Stimulated activated CD8-positive, alpha-beta memory T cell treated with anti-CD3 and anti-CD28 coated beads, Interleukin-12 subunit alpha, Interleukin-12 subunit beta, amount 100 ng/mL, for 24 hours (primary cell): ENCODE measurements at regions not wholly inside any gene's neighbourhood (a gene's known extent, or its start where the extent isn't known, plus 50 kb on each side); places are given as distances from the start of the nearest gene placed in this dataset.

ENCODE experiments used
- DNase-seq: peaks from one replicate; pipeline ENCODE4 v3.0.0-alpha.2; 2020; ENCODE audit errors: extremely low read depth

DNA sequence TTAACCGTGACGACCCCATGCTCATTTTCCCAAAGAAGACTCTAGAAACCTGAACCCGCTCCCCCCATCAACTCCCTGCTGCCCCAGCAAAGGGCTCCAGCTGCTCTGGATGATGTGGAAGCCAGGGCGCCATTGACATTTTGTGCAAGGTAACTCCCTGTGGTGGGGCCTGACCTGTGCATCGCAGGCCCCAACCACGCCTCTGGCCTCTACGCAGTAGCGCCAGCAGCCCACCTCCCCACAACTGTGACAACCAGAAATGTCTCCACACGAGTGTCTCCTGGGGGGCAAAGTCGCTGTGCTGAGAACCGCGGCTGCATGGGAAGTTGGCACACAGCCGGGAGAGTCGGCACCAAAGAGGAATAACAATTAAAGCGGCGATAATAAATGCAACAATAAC lies 86.9 kb upstream of the PRR5 start:
- no peak for DNase-seq

DNA sequence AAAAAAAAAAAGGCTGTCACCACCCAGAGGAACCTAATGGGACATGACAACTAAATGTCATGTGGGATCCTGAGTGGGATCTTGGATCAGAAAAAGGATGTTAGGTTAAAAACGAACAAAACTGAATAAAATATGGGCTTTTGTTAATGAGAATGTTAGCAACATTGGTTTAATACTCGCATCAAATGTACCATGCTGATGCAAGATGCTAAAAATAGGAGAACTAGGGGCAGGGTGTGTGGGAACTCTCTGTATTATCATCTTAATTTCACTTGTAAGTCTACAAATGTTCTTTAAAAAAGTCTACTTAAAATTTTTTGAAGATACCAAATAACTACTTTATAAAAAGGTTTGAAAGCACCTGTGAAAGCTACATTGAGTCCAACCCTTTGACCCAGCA lies 88.8 kb upstream of the PRR5 start:
- no peak for DNase-seq

DNA sequence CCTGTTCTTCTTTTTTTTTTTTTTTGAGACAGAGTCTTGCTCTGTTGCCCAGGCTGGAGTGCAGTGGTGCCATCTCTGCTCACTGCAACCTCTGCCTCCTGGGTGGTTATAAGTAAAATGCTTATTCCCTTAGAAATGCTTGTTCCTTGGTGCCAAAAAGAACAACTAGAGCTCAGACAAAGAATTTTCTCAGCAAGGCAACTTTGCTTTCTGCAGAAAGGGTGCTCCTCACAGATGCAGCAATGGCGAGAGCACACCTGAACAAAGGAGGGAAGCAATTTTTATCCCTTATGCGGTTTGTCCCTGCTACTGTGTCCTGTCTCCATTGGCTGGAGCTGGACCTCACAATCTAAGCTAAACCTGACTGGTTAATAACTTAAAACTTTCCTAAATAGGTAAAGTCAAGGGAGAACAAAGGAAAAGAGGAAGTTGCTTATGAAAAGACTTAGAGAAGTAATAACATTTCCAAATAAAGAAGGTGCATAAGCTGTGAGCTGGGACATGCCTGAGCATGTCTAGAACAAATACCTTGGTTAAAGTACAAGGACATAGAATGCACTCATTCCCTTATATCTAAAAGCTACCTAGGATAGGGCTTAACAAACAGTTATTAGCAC lies 90.0 kb upstream of the PRR5 start:
- DNase-seq: no peak

DNA sequence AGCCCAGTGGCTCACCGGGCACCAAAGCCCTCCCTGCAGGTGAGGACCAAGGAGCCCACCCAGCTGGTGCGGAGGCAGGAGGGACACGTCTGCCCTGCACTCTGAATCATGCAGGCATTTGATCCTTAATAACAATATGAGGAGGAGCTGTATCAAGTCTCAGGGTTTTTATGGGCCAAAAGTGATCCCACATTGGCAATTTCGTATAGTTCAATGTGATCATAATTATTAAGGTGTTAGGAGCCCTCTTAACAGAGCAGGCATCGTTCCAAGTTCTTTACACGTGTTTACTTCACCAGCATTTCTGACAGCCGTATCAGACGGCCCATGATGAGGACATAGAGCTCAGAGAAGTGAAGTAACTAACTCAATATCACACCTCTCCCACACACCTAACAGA lies 91.9 kb upstream of the PRR5 start:
- DNase-seq: no peak

DNA sequence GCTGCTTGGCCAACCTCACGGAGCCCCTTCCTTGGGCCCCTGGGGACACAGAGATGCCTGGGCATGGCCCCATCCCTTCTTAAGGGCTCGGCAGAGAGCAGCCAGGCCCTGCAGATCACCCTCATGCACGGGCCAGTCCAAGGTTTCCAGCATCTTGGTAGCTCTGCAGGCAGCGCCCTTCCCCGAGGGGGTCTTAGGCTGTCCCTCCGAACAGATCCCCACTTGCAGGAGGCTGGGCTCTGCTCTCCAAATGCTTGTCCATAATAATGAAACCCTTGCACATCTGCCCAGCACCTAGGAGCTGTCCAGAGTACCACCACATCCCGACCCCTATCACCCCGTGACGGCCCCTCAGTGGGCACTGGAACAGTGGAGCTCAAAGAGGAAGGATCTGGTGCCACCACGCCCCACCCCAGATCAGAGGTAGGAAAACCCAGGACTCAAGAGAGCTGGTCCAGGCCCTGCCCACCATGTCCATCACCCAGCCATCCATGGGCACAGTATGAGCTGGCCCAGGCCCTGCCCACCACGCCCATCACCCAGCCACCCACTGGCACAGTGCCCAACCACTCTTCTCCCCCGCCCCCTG lies 92.5 kb upstream of the PRR5 start:
- no peak for DNase-seq

DNA sequence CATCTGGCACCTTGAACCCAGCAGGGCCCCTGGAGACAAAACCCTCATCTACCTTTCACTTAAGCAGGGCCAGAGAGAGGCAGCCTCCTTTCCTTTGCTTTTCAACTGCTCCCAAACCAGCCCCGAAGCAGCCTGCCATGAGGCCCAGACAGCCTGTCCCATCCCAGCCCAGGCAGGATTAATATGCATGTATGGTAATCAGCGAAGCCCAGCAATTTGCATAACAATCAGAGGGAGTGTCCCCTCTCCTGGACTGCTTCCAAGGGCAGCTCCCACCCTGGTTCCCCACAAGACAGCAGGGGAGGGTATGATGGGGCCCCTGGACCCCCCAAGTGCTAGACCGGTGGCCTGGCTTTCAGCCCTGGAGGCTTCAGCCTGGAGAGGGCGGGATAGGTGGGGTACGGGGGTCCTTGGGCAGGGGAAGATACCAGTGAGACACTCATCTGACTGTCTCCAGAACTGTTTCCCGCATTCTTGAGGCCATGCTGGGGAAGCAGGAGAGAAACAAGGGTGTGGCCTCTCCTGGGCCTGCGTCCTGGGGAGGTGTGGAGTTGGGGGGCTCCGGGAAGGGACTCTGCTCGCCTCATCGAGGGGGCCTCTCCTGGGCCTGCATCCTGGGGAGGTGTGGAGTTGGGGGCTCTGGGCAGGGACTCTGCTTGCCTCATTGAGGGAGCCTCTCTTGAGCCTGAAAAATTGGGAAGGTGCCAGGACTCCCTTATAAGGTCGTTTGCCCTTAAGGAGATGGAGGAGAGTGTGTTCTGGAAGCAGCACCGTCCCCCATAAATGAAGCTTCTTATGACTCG lies 93.2 kb upstream of the PRR5 start:
- DNase-seq: no peak

DNA sequence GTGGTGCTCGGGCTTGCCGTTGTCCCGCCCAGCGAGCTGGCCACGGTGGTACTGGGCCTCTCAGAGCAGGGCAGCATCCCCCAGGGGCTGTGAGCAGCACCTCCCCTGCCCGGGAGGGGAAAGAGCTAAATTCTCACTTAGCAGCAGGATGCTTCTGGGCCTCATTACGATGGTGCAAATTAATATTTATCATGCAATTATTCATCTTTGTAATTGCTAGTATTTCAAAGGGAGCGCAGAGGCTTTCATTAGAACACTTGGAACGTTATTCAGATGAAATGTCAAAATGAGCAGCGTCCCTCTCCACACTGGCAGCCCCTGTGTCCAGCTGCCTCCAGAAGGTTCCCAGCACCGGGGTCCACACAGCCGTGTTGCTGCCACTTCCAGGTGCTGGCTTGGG lies 95.9 kb upstream of the PRR5 start:
- DNase-seq: no peak

DNA sequence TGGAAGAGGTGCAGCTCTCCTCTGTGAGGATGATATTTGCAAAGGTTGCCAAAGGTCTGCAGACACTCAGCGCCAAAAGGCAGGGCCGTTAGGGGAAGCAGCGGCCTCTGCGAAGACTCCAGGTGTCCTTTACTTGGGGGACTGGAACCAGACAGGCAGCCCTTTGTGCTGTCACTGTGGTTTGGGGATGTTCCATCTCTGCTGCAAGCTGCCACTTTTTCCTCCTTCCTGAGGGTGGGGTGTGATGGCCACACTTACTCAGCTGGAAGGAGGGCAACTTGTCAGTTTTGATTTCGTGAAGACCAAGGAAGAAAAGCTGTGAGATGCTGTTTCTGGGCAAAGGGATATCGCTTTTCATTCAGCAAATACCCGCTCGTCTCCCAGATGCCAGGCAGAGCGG lies 96.5 kb upstream of the PRR5 start:
- DNase-seq: no peak

DNA sequence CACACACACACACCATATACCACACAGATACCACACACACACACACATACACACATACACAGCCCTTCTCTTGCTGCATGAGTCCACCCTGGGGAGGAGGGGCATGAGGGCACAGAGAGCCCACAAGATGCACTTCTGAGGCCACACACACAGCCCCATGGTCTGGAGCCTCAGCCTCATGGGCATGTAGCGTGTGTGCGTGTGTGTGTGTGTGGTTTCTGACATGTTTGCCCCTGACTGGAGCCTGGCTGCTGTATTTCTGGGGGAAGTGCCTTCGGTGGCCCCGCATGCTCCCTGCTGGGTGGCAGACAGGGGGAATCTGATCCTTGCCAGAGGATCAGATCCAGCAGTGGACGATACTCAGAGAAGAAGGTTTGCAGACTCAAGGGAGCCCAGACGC lies 97.0 kb upstream of the PRR5 start:
- DNase-seq: no peak

DNA sequence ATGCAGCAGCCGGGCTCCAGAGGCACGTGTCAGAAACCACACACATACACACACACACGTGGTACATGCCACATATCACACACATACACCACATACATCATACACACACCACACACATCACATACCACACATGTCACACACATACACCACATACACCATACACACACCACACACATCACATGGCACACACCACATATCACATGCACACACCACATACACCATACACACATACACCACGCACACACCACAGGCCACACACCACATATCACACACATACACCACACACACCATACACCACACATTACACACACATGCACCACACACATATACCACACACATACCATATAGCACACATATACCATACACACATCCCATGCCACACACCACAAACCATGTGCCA lies 97.5 kb upstream of the PRR5 start:
- no peak for DNase-seq

DNA sequence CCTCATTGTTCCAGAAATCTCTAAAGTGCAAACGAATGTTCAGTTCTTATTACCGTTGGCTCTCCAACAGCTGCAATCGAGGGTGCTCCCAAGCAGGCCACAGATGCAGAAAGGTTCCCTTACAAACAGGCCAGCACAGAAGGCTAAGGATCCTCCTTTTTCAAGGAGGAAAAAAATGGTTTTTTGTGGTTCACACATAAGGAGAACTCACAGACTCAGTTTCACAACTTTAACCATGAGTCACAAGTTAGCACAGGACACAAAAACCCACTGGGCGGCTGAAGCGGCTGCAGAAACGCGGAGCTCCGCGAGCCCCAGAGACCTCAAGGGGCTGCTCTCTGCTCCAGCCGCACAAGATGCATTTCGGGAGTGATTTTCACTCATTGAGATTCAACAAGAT lies 98.2 kb upstream of the PRR5 start:
- DNase-seq: no peak

DNA sequence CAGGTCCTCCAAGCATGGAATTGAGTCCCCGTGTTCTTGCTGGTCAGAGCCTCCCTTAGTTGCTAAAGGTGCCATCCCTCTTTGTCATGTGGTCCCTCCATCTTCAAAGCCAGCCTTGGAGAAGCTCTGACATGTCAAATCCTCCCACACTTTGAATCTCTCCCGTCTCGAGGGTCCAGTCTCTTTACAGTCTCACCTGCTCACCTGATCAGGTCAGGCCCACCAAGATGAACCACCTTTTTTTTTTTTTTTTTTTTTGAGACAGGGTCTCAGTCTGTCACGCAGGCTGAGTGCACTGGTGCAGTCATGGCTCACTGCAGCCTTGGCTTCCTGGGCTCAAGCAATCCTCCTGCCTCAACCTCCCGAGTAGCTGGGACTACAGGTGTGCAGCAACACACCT lies 100.3 kb upstream of the PRR5 start:
- no peak for DNase-seq

DNA sequence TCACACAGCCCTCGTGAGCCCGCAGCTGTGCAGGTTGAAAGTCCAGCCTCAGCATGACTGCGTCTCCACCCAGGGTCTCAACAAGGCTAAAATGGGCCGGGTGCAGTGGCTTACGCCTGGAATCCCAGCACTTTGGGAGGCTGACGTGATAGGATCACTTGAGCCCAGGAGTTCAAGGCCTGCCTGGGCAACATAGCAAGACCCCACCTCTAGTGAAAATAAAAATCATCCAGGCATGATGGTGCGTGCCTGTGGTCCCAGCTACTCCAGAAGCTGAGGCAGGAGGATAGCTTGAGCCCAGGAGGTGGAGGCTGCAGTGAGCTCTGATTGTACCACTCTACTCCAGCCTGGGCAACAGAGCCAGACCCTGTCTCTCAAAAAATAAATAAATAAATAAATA lies 100.8 kb upstream of the PRR5 start:
- no peak for DNase-seq

DNA sequence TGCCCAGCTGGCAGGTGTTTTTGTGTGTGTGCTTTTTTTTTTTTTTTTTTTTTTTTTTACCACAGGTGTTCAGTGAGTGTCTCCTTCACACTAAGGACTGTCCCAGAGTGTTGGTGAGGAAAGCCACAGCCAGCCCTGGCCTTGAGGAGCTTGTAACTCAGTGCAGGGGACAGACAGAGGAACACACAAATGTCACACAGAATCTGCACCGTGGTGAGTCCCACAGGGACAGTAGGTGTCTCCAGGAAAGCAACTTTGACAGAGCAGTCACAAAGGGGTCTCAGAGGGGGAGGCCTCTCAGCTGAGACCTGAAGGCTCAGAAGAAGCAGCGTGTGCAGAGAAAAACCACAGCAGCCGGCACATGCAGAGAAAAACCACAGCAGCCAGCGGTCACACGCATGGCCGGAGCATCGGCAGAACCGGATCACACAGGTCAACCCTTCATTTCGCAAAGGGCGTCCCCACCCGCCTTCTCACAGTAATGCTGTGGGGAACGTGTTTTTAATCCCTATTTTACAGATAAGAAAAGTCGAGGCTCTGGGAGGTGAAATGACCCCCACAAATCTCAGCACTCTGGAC lies 101.7 kb upstream of the PRR5 start:
- no peak for DNase-seq

DNA sequence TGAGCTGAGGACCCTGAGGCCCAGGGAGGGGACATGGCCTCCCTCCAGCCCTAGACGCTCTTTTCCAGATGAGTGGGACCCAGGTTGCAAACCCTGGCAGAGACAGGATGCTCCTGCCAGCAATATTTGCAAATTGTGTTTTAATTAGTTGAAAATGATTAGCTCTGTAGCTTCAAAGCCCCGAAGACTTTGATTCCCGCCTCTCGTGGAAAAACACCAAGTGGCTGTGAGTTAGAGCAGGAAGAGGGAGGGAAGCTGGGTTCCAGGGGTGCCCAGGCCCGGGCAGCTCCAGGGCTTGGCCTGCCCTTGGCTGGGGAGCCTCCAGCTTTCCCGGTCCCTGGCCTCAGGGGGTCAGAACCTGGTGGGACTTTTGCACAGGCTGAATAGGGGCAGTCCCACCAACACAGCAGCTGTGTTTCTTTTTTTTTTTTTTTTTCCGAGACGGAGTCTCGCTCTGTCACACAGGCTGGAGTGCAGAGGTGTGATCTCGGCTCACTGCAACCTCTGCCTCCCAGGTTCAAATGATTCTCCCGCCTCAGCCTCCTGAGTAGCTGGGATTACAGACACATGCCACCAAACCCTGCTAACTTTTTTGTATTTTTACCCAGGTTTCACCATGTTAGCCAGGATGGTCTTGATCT lies 101.6 kb upstream of the RTL6 start:
- DNase-seq: no peak

DNA sequence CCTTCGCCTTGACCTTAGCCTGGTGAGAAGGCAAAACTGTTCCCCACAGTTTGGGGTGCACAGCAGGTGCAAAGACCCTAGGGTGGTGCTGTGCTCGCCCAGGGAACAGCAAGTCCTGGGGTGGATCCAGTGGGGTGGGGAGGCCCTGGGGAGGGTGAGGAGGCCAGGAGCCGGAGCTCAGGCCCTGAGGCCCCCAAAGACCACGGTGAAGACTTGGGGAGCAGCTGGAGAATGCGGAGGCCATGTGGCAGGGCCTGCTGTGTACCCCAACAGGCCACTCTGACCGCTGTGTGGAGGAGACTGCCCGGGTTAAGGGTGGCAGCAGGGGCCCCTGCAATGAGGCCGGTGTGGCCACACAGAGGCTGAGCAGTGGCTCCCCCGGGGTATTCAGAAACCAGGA lies 101.1 kb upstream of the RTL6 start:
- DNase-seq: no peak

DNA sequence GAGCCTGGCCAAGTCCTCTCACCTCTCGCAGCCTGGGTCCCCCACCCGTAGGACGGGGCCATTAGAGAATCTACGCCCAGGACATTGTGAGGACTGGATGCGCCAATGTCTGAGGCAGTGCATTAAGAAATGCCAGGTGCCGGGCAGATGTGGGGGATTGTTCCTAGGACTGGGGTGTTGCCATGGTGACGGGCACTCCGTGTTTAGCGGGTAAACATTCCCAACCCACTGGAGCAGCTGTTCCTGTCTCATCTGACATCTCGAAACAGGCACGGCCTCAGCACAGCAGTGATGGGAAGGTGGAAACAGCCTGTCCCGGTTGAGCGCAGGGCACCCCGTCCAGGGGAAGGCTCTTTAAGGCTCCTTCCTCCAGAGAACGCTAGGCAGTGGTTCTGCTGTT lies 99.6 kb upstream of the RTL6 start:
- DNase-seq: no peak

DNA sequence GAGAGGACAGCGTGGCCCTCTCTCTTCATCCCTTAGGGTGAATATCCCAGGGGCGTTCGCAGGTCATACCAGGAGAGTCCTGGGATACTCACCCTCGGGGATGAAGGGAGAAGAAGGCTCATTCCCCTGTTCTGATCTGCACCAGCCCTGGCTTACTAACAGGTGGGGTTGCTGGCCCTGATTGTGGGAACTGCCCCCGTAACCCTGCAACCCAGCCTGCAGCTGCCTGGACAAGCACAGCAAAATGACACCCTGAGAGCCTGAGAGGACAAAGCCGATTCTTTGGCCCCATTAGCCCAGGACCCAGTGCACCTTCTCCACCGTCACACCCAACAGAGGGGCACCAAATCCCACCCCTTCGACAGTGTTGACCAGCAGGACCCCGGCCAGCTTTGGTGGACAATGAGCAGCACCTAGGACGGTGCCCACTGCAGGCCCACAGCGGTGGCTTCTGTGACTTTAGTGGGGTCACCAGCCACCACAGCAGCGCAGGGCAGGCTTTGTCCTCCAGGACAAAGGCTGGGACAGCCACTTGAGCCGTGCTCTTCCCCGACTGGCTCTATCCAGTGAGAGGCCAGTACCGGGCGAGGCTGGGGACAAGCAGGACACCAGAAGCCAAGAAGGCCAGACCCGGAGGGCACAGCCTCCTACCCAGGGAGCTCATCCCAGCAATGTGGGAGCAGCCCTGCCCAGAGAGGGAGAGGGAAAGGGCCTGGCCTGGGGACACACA lies 98.5 kb upstream of the RTL6 start:
- DNase-seq: no peak

DNA sequence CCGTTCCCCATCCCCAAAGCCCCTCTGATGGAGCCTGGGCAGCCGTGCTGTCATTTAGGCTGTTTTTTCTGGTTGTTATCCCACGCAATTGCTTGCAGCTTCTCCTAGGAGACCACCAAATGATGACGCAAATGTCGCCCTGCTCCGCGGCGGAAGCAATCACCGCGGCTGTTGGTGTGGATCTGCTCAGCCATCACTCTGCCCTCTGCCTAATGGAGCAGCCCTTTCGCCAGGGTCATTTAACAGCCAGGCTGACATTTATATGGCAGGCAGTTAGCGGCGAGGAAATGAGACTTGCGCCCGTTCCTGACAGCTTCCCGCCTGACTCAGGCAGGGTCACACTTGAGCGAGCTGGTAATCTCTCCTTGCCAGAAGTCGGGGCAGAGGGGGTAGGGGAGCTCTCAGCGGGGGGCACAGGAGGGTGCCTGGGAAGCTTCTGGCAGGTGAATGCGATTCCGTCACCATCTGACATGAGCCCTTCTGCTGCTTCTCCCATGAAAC lies 97.9 kb upstream of the RTL6 start:
- no peak for DNase-seq

DNA sequence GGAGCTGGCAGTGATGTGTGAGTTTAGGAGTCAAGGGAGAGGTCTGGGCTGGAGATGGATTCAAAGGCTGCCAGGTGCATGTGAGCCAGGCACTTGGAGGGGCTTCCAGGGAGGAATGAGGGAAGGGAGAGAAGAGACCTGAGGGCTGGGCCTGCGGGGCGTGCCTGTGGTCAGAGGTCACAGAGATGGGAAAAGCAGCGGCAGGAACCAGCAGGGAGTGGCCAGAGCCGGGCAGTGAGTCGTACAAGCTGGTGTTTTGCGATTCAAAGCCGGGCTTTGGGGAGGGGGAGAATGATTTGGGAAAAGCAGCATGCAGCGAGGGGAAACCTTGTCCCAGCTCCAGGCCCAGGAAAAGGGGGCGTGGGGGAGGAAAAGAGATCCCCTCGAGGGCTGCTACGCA lies 96.9 kb upstream of the RTL6 start:
- DNase-seq: no peak

DNA sequence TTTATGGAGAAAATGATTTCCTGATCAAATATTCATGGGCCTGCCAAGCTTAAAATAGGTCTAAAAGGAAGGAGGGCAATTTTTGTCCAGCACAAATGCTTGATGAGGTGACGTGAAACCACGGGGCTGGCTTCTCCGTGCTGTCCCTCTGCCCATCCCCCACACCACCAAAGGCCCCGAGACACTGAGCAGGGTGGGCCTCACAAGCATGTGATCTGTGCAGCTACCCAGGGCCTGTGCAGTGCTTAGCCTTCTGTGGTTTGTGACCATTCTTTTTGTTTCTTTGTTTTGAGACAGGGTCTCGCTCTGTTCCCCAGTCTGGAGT lies 94.8 kb upstream of the RTL6 start:
- no peak for DNase-seq
